ENCODE measurements at regions not wholly inside any gene's neighbourhood (a gene's known extent, or its start where the extent isn't known, plus 50 kb on each side); places are given as distances from the start of the nearest gene placed in this dataset.

DNA sequence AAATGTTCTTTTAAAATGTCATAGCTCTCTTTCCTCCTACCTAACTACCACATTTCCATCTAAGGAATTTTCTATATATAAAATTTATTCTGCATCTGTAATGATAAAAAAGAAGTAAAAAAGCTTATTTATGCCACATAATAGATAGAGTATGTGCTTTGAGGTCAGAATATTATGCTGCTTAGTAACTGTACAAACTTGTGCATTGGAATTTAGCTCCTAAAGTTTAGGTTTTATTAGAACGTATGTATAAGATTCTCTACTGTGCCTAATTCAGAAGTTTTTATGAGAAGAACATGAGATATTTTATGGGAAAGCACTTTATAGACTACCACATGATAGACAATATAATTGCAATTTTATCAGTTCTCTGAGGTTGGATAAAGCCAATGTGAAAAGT lies 384.6 kb downstream of the SLC16A7 start:
- TF ChIP-seq, protein P1, sequence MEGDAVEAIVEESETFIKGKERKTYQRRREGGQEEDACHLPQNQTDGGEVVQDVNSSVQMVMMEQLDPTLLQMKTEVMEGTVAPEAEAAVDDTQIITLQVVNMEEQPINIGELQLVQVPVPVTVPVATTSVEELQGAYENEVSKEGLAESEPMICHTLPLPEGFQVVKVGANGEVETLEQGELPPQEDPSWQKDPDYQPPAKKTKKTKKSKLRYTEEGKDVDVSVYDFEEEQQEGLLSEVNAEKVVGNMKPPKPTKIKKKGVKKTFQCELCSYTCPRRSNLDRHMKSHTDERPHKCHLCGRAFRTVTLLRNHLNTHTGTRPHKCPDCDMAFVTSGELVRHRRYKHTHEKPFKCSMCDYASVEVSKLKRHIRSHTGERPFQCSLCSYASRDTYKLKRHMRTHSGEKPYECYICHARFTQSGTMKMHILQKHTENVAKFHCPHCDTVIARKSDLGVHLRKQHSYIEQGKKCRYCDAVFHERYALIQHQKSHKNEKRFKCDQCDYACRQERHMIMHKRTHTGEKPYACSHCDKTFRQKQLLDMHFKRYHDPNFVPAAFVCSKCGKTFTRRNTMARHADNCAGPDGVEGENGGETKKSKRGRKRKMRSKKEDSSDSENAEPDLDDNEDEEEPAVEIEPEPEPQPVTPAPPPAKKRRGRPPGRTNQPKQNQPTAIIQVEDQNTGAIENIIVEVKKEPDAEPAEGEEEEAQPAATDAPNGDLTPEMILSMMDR (conservative IDR thresholded peaks at IDR 0.05; ENCODE audit: low read length), result no peak
- no peak for TF ChIP-seq EZH2phosphoT487 (IDR thresholded peaks at IDR 0.05; ENCODE audit: borderline replicate concordance)

Measured in Loucy (cell line).